GM19043 (cell line): ENCODE measurements at regions not wholly inside any gene's neighbourhood (a gene's known extent, or its start where the extent isn't known, plus 50 kb on each side); places are given as distances from the start of the nearest gene placed in this dataset.

Experiments
- ATAC-seq: cut with Tn5 transposase; IDR thresholded peaks from one replicate; pipeline ENCODE4 v1.9.1; 2021; ENCODE audit warnings: low read depth; ENCODE audit not compliant: unreplicated experiment

GRCh38 chr4:133903029-133903428 lies 298.6 kb downstream of the PABPC4L start:
- no peak for ATAC-seq

DNA sequence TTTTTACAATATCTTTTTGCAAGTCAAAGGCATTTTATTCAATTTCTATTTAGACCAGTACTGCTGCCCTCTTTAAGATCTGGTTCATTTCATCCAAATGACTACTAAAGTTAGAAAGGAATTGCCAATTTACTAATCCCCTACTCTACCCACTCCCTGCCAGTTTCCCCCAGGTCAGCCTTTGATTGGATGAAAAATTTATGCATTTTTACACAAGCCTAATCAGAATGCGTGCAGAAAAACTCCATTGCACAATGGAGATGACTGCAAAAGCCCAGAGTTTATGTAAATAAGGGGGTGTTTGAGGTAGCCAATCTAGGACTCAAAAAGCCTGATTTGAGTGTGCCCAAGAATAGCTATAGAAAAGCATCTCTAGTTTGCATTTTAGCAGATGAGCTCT lies 310.6 kb downstream of the PABPC4L start:
- ATAC-seq = no peak

GRCh38 chr4:133887723-133888122 lies 313.9 kb downstream of the PABPC4L start:
- ATAC-seq = no peak

DNA sequence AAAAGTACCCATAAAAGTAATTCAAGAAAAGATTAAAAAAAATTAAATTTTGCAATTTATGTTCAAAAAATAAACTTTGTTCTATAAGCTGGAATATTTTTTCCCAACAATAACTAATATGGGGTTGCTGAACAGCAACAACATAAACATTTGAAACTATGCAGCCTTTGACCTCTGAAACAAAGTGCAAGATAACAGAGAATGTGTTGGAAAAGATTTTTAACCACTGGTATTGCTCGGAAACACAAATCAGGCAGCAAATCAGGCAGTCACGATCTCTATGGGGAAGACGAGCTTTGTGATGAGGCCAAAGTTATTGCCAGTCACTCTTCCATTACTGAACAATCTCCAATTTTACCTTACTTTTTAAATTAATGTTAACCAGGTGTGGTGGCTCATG lies 332.1 kb downstream of the PABPC4L start:
- ATAC-seq = no peak

DNA sequence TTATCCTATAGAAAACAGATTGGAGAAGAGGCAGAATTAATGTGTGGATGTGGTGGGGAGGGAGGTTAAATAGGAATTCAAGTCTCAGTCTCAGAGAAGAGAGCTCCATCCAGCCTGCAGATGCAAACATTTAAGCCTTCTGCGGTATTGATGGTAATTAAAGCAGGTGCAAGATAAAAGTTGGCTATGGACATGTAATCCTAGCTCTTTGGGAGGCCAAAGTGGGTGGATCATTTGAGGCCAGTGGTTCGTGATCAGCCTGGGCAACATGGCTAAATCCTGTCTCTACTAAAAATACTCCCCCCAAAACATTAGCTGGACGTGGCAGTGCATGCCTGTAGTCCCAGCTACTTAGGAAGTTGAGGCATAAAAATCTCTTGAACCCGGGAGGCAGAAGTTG lies 332.7 kb downstream of the PABPC4L start:
- ATAC-seq = no peak

DNA sequence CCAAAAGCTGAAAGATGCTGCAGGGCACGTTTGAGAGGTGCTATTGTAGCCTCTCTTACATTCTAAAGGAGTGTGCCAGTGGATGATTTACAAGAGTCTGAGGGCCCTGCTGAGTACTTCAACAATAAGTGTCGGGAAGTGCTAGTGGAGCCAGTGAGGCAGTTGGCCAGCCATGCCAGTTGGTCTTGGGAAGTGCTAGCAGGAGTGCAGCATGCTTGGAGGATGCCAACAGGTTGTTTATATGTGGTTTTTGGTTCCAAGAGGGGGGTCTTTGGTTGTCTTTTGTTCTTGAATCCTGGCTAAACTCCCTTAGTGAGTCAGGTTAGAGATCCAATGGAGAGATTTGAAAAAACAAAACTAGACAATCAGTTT lies 335.3 kb downstream of the PABPC4L start:
- no peak for ATAC-seq

DNA sequence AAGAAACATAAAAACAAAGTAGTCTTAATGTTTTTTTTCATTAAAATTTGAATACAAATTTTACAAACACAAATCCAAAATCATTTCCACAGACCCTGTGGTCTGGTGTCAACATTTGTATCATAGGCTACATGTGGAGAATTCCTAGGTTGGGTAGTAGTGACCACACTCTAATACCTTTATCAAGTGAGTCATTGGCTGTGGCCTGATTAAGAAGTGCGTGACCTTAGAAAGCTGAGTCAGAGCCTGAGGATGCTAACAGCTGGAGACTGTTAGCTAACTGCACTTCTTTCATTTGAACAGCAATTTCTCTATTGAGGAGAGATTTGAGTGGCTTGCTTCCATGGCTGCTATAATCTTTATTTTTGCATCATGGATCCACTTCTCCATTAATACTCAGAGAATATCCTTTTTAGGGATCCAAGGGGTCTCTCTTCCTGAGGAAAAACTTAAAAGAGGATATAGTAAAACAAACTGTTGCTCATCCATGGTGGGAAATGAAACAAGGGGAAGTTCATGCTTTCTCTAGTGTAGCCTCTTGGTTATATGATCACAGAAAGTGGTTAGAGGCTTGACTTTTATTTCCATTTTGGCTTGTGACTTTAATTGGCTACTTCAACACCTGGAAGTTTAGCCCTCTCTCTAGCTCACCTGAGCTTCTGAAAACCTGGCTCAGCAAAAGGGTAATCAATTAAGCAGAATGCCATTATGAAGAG lies 335.8 kb downstream of the PABPC4L start:
- no peak for ATAC-seq

- ATAC-seq = no peak
Observed at GRCh38 chr4:133863153-133863552, 338.4 kb downstream of the PABPC4L start.

GRCh38 chr4:133856731-133857355 lies 344.7 kb downstream of the PABPC4L start:
- ATAC-seq = no peak

- ATAC-seq = no peak
Observed at GRCh38 chr4:133855001-133855400, 346.6 kb downstream of the PABPC4L start.

- ATAC-seq = no peak
Observed at GRCh38 chr4:133839326-133839725, 362.3 kb downstream of the PABPC4L start.

- ATAC-seq = no peak
Observed at GRCh38 chr4:133823177-133823576, 378.4 kb downstream of the PABPC4L start.

DNA sequence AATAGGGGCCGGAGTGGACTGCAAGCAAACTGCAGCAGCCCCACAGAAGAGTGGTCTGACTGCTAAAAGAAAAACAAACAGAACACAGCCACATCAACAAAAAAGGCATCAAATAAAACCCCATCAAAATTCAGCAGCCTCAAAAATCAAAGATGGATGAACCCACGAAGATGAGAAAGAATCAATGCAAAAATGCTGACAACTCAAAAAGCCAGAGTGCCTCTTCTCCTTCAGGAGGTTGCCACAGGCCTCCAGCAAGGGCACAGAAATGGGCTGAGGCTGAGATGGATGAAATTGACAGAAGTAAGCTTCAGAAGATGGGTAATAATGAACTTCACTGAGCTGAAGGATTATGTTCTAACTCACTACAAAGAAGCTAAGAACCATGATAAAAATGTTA lies 388.6 kb downstream of the PABPC4L start:
- ATAC-seq = no peak

DNA sequence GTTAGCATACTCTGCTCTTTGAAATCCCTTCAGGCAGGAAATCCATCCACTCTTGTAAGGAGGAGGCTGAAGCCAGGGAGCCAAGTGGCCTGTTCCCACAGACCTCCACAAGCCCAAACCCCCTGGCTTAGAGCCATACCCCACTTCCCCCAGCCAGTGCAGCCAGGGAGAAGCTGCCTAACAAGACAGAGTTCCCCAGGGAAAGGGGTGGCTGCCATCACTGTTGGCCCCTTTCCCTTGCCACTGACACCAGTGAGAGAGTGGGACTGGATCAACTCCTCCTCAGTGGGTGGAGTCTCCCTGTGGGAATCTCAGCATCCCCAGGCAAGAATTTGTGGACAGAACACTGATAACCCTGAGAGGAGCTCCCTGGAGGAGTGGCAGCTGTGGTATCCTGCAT lies 389.4 kb downstream of the PABPC4L start:
- no peak for ATAC-seq

DNA sequence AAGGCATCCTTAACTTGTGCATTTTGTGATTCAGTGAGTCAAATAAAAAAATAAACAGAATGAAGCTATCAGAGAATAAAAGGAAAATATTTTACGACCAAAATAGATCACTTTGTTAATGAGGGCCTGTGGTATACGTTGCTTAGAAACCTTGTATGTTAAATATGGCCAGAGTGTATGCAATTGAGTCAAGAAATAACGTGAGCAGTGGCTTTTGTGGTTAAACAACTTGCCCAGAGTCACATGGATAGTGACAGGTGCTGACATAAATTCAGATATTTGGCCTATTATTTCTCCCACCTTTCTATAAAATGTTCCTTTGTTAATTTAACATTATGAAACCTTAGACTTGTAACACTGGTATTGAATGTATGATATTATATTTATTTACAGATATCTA lies 393.4 kb downstream of the PABPC4L start:
- no peak for ATAC-seq

GRCh38 chr4:133803341-133803740 lies 398.2 kb downstream of the PABPC4L start:
- no peak for ATAC-seq

DNA sequence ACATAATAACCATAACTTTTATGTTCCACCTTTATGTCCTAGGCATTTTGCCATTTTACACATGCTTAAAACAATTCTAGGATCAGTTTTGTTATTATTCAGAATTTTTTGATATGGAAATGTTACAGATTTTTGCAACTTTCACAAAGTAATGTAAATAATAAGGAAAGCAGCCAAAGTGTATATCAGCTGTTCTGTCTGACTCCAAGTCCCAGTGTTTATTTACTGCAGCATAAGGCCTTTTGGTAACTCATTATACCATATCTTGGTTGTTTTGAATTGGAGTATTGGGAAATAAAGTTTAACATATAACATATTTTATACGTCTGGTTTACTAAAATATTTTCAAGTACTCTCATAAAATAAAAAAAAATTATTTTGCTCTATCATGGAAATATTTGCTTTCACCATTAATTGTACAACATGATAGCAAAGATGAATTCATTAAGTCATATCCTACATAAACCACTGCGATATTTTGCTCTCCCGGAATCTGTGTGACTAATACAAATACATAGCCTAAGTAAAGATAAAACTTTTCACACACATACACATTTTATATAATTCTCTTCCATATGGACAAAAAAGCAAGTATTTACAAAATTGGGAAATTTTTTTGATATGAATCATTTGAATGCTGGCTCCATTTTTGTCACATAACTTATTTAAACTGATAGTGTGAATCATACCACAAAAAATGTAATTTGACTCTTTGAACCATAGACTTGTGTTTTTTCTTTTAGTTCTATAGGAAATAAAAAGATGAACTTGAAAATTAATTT lies 399.0 kb downstream of the PABPC4L start:
- ATAC-seq = no peak

GRCh38 chr4:133801883-133802282 lies 399.7 kb downstream of the PABPC4L start:
- no peak for ATAC-seq

GRCh38 chr4:133800966-133801365 lies 400.6 kb downstream of the PABPC4L start:
- no peak for ATAC-seq

GRCh38 chr4:133799717-133800315 lies 401.8 kb downstream of the PABPC4L start:
- no peak for ATAC-seq

DNA sequence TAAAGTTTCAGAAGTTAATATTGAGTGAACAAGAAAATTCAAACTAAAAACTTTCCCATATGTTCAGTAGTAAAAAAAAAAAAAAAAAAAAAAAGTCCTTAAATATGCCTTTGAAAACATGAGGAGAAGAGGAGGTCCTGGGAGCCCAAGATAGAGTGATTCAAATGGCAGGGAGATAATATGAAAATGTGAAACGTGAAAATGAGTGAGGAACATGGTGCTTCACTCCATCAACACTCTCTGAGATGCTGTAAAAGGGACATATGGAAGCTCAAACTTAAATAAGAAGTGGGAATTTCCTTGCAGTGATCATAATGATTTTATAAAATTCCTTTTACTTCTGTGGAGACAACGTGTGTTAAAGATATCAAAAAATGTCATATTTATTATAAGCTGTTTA lies 423.9 kb downstream of the PABPC4L start:
- no peak for ATAC-seq
